ENCODE measurements at regions not wholly inside any gene's neighbourhood (a gene's known extent, or its start where the extent isn't known, plus 50 kb on each side); places are given as distances from the start of the nearest gene placed in this dataset.

DNA sequence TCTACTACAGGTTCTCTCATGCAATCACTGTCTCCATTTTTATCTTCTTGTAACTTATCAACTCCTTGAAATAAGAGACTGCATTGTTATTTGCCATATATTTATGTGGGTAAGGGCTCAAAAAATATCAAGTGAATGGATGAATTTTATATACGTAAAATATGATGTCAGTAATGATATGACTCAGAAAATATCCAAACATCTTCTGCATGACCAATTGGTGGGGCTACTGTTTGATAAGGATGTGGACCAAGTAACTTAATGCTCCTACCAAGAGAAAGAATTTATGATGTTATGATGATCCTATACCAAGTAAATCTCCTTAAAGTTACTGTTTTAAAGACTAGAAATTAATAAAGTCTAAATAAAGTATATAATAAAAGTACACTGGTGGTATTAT is 103.7 kb downstream of the OGFRL1 start:
- TF ChIP-seq, protein P1, sequence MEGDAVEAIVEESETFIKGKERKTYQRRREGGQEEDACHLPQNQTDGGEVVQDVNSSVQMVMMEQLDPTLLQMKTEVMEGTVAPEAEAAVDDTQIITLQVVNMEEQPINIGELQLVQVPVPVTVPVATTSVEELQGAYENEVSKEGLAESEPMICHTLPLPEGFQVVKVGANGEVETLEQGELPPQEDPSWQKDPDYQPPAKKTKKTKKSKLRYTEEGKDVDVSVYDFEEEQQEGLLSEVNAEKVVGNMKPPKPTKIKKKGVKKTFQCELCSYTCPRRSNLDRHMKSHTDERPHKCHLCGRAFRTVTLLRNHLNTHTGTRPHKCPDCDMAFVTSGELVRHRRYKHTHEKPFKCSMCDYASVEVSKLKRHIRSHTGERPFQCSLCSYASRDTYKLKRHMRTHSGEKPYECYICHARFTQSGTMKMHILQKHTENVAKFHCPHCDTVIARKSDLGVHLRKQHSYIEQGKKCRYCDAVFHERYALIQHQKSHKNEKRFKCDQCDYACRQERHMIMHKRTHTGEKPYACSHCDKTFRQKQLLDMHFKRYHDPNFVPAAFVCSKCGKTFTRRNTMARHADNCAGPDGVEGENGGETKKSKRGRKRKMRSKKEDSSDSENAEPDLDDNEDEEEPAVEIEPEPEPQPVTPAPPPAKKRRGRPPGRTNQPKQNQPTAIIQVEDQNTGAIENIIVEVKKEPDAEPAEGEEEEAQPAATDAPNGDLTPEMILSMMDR (IDR thresholded peaks at IDR 0.05; ENCODE audit: low read depth, low read length), result no peak
- TF ChIP-seq POLR2A (IDR thresholded peaks at IDR 0.05; ENCODE audit: extremely low read depth, insufficient read length) (no peak), MYC (IDR thresholded peaks at IDR 0.05; ENCODE audit: low read depth, low read length) (no peak), MAX (IDR thresholded peaks at IDR 0.05; ENCODE audit: low read depth, low read length) (no peak)
- H3K4me3 ChIP-seq (ENCODE audit: low read depth, low read length), result no peak overlapping the region
- no peak for DNase-seq (ENCODE audit: low read depth)

DNA sequence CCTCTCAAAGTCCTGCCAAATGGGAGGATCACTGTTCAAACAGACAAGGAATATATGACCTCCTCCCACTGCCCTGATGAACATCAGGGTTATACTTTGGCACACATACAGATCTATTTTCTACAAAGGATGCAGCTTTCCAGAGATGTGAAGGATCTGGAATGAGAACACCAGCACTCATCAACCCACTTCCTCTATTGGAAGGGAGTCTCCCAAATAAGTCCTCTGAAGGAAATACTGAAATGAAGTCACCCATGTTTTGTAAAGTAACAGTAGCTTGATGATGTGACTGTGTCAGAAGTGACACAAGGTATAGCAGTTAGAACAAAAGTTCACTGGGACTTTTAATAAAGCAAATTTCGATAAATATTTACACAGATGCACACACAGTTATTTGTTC is 104.9 kb downstream of the OGFRL1 start:
- H3K4me3 ChIP-seq (ENCODE audit: low read depth, low read length), result no peak overlapping the region
- TF ChIP-seq POLR2A (IDR thresholded peaks at IDR 0.05; ENCODE audit: extremely low read depth, insufficient read length), result no peak
- TF ChIP-seq MAX (IDR thresholded peaks at IDR 0.05; ENCODE audit: low read depth, low read length), result no peak
- TF ChIP-seq MYC (IDR thresholded peaks at IDR 0.05; ENCODE audit: low read depth, low read length), result no peak
- DNase-seq (ENCODE audit: low read depth), result no peak

DNA sequence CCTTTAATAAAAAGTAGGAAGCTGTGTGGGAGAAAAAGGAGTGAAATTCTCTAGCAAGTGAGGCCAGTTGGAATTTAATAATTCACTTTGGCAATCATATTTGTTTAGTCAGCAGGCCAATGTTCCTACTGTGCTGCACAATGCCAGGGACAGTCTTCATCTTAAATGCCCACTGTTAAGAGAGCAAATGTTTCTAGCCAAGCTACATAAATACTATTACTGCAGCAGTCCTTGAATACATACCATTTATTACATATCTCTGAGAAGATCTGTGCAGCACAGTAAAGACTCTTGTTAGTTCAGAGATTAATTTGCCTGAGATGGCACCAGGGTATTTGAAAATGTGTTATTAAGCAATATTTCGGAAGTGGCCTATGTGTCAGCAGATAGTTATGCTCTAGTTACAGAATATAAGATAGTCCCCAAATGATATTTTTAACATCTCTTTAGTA is 105.4 kb downstream of the OGFRL1 start:
- H3K4me3 ChIP-seq (ENCODE audit: low read depth, low read length), result no peak overlapping the region
- TF ChIP-seq MAX (IDR thresholded peaks at IDR 0.05; ENCODE audit: low read depth, low read length) (no peak), MYC (IDR thresholded peaks at IDR 0.05; ENCODE audit: low read depth, low read length) (no peak), POLR2A (IDR thresholded peaks at IDR 0.05; ENCODE audit: extremely low read depth, insufficient read length) (no peak)
- TF ChIP-seq, protein P1 (IDR thresholded peaks at IDR 0.05; ENCODE audit: low read depth, low read length), result no peak
- no peak for DNase-seq (ENCODE audit: low read depth)

DNA sequence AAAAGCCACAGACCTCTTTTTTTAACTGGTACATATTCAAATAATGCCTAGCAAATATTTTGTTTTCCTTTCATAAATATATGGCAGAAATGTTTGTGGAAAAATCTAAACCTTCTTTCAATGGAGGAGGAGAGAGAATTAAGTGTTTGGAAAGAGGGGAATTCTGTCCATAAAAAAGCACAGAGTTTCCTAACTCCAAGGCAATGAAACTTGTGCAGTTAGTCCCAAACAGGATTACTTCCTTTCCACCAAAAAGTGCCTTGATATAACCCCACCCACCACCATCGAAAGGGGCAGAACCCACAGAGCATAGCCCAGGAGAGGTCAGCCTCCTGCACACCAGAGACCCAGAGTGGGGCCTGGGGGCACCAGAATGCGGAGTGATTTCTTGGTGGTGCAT is 106.3 kb downstream of the OGFRL1 start:
- no peak overlapping the region for H3K4me3 ChIP-seq (ENCODE audit: low read depth, low read length)
- no peak for DNase-seq (ENCODE audit: low read depth)
- TF ChIP-seq, protein P1 (IDR thresholded peaks at IDR 0.05; ENCODE audit: low read depth, low read length), result no peak
- TF ChIP-seq MAX (IDR thresholded peaks at IDR 0.05; ENCODE audit: low read depth, low read length) (no peak), POLR2A (IDR thresholded peaks at IDR 0.05; ENCODE audit: extremely low read depth, insufficient read length) (no peak), MYC (IDR thresholded peaks at IDR 0.05; ENCODE audit: low read depth, low read length) (no peak)

GRCh38 chr6:71395731-71396409 is 107.3 kb downstream of the OGFRL1 start:
- DNase-seq (ENCODE audit: low read depth), result no peak
- no peak for TF ChIP-seq MAX (IDR thresholded peaks at IDR 0.05; ENCODE audit: low read depth, low read length)
- TF ChIP-seq, protein P1 (IDR thresholded peaks at IDR 0.05; ENCODE audit: low read depth, low read length), result no peak
- no peak for TF ChIP-seq MYC (IDR thresholded peaks at IDR 0.05; ENCODE audit: low read depth, low read length)
- no peak for TF ChIP-seq POLR2A (IDR thresholded peaks at IDR 0.05; ENCODE audit: extremely low read depth, insufficient read length)

DNA sequence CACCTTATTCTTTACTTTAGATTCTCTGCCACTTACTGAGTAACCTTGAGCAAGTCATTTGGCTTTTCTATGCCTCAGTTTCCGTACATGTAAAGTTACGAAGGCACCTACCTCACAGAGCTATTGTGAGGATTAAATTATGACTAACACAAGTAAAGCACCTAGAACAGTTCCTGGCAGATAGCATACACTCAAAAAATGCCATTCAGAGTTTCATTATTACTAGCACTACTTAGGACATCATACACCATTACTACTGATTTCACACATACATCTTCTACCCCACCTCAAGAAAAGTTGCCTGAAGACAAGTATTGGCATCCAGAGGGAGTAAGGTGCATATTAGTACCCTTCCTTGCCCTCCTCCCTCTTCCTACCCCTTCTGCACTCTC is 107.8 kb downstream of the OGFRL1 start:
- no peak overlapping the region for H3K4me3 ChIP-seq (ENCODE audit: low read depth, low read length)
- TF ChIP-seq MYC (IDR thresholded peaks at IDR 0.05; ENCODE audit: low read depth, low read length) (no peak), POLR2A (IDR thresholded peaks at IDR 0.05; ENCODE audit: extremely low read depth, insufficient read length) (no peak), MAX (IDR thresholded peaks at IDR 0.05; ENCODE audit: low read depth, low read length) (no peak)
- TF ChIP-seq, protein P1 (IDR thresholded peaks at IDR 0.05; ENCODE audit: low read depth, low read length), result no peak
- DNase-seq (ENCODE audit: low read depth), result no peak

More at GRCh38 chr6:71395731-71396409, 107.3 kb downstream of the OGFRL1 start:
- H3K4me3 ChIP-seq (ENCODE audit: low read depth, low read length), result no peak overlapping the region
